ENCODE measurements at regions not wholly inside any gene's neighbourhood (a gene's known extent, or its start where the extent isn't known, plus 50 kb on each side); places are given as distances from the start of the nearest gene placed in this dataset.

DNA sequence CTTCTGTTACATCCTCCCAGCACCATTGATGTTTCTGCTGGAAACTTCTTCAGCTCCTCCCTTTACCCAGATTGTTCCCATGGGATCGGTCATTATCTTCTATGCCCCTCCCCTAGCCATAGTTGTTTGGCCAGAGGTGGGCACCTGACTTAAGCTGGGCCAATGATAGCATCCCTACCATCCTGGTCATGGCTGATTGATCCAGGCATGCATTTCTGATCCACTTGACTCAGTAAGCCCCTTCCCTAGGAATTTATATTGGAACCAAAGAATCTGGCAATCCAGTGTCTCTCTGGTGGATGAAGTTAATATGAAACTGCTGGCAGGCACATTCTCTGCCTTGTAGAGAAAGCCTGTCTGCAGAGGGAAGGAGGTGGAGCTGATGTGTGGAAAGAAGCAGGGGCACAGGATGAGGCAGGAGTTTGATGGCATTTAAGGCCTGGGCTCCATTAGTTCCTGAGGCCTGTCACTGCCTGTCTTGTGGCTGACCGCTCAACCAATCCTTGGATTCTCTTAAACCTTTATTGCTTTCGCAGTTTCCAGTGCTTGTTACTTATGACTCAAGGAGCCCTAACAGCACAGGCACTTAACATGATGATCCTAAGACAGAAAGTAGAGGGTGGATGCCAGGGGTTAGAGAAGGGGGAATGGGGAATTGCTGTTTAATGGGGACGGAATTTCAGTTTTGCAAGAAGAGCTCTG is 152.4 kb downstream of the ABCC12 start:
- Mint-ChIP-seq H3K9me3 (no peaks in the 10 kb centered on the region), H3K27ac (no peak overlapping the region), H3K27me3 (ENCODE audit: low read depth) (no peaks in the 10 kb centered on the region), H3K4me3 (no peak overlapping the region), H3K4me1 (ENCODE audit: low read depth) (no peaks in the 10 kb centered on the region), H3K36me3 (ENCODE audit: low read depth) (no peaks in the 10 kb centered on the region)

GRCh38 chr16:48001324-48001895 is 154.4 kb downstream of the ABCC12 start:
- Mint-ChIP-seq H3K4me1 (ENCODE audit: low read depth) (no peaks in the 10 kb centered on the region), H3K36me3 (ENCODE audit: low read depth) (no peaks in the 10 kb centered on the region), H3K27ac (no peak overlapping the region), H3K4me3 (no peak overlapping the region), H3K9me3 (no peaks in the 10 kb centered on the region), H3K27me3 (ENCODE audit: low read depth) (no peaks in the 10 kb centered on the region)

- H3K4me1 Mint-ChIP-seq (ENCODE audit: low read depth): no peaks in the 10 kb centered on the region
- H3K27me3 Mint-ChIP-seq (ENCODE audit: low read depth): no peaks in the 10 kb centered on the region
- no peaks in the 10 kb centered on the region for H3K36me3 Mint-ChIP-seq (ENCODE audit: low read depth)
- no peak overlapping the region for H3K4me3 Mint-ChIP-seq
- no peak overlapping the region for H3K27ac Mint-ChIP-seq
- H3K9me3 Mint-ChIP-seq: no peaks in the 10 kb centered on the region
Measured at GRCh38 chr16:48000622-48001021, 155.2 kb downstream of the ABCC12 start.

GRCh38 chr16:47999595-47999994 is 156.2 kb downstream of the ABCC12 start:
- no peaks in the 10 kb centered on the region for H3K4me1 Mint-ChIP-seq (ENCODE audit: low read depth)
- H3K36me3 Mint-ChIP-seq (ENCODE audit: low read depth): no peaks in the 10 kb centered on the region
- H3K4me3 Mint-ChIP-seq: no peak overlapping the region
- no peaks in the 10 kb centered on the region for H3K9me3 Mint-ChIP-seq
- no peak overlapping the region for H3K27ac Mint-ChIP-seq
- H3K27me3 Mint-ChIP-seq (ENCODE audit: low read depth): no peaks in the 10 kb centered on the region

- H3K27ac Mint-ChIP-seq: no peak overlapping the region
- H3K36me3 Mint-ChIP-seq (ENCODE audit: low read depth): no peaks in the 10 kb centered on the region
- H3K9me3 Mint-ChIP-seq: no peaks in the 10 kb centered on the region
- no peaks in the 10 kb centered on the region for H3K4me1 Mint-ChIP-seq (ENCODE audit: low read depth)
- H3K4me3 Mint-ChIP-seq: no peak overlapping the region
- H3K27me3 Mint-ChIP-seq (ENCODE audit: low read depth): no peaks in the 10 kb centered on the region
Measured at GRCh38 chr16:47995354-47995753, 160.4 kb downstream of the ABCC12 start.

DNA sequence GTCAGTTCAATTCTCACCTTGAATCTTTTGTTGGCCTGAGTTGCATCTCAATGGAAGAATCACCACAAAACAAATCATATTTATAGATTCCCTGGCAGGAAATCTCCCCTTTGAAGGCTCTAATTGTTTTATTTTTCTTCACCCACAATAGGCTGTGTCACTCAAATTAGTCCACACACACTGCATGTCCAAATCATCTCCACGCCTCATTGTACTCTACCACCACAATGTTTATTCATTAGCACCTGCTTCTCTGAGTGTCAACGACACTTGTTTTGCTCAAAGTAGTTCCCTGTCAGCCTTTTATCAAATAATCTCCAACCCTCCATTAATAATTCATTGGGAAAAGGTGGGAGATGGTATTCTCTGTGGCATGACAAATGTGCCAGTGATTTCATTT is 164.3 kb downstream of the ABCC12 start:
- no peaks in the 10 kb centered on the region for H3K4me1 Mint-ChIP-seq (ENCODE audit: low read depth)
- no peaks in the 10 kb centered on the region for H3K9me3 Mint-ChIP-seq
- H3K27ac Mint-ChIP-seq: no peak overlapping the region
- no peaks in the 10 kb centered on the region for H3K27me3 Mint-ChIP-seq (ENCODE audit: low read depth)
- H3K4me3 Mint-ChIP-seq: no peak overlapping the region
- no peaks in the 10 kb centered on the region for H3K36me3 Mint-ChIP-seq (ENCODE audit: low read depth)

- H3K4me3 Mint-ChIP-seq: no peak overlapping the region
- H3K27ac Mint-ChIP-seq: no peak overlapping the region
- no peaks in the 10 kb centered on the region for H3K4me1 Mint-ChIP-seq (ENCODE audit: low read depth)
- H3K36me3 Mint-ChIP-seq (ENCODE audit: low read depth): no peaks in the 10 kb centered on the region
- no peaks in the 10 kb centered on the region for H3K27me3 Mint-ChIP-seq (ENCODE audit: low read depth)
- H3K9me3 Mint-ChIP-seq: no peaks in the 10 kb centered on the region
Measured at GRCh38 chr16:47990676-47991075, 165.1 kb downstream of the ABCC12 start.

- no peaks in the 10 kb centered on the region for H3K4me1 Mint-ChIP-seq (ENCODE audit: low read depth)
- no peaks in the 10 kb centered on the region for H3K9me3 Mint-ChIP-seq
- no peaks in the 10 kb centered on the region for H3K27me3 Mint-ChIP-seq (ENCODE audit: low read depth)
- no peak overlapping the region for H3K4me3 Mint-ChIP-seq
- no peak overlapping the region for H3K27ac Mint-ChIP-seq
- H3K36me3 Mint-ChIP-seq (ENCODE audit: low read depth): no peaks in the 10 kb centered on the region
Measured at GRCh38 chr16:47987136-47987535, 168.7 kb downstream of the ABCC12 start.

GRCh38 chr16:47986031-47986430 is 169.8 kb downstream of the ABCC12 start:
- Mint-ChIP-seq H3K9me3 (no peaks in the 10 kb centered on the region), H3K4me3 (no peak overlapping the region), H3K27ac (no peak overlapping the region), H3K36me3 (ENCODE audit: low read depth) (no peaks in the 10 kb centered on the region), H3K4me1 (ENCODE audit: low read depth) (no peaks in the 10 kb centered on the region), H3K27me3 (ENCODE audit: low read depth) (no peaks in the 10 kb centered on the region)

DNA sequence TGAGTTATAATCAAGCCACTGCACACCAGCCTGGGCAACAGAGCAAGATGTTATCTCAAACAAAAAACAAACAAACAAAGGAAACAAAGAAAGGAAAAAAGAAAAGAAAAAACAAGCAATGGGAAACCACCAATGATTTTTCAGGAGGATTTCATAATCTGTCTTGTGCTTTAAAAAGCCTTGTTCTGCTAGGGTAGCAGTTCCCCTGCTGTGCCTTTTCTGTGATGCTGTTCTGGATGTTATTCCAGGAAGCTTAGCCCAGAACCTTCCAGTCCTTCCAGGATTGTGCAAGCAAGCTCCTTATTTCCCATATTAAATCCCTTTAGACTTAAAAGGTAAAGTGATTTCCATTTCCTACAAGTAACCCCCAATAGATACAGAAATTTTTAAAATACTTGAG is 171.1 kb downstream of the ABCC12 start:
- H3K9me3 Mint-ChIP-seq: no peaks in the 10 kb centered on the region
- H3K4me3 Mint-ChIP-seq: no peak overlapping the region
- no peaks in the 10 kb centered on the region for H3K36me3 Mint-ChIP-seq (ENCODE audit: low read depth)
- H3K27ac Mint-ChIP-seq: no peak overlapping the region
- no peaks in the 10 kb centered on the region for H3K27me3 Mint-ChIP-seq (ENCODE audit: low read depth)
- no peaks in the 10 kb centered on the region for H3K4me1 Mint-ChIP-seq (ENCODE audit: low read depth)

DNA sequence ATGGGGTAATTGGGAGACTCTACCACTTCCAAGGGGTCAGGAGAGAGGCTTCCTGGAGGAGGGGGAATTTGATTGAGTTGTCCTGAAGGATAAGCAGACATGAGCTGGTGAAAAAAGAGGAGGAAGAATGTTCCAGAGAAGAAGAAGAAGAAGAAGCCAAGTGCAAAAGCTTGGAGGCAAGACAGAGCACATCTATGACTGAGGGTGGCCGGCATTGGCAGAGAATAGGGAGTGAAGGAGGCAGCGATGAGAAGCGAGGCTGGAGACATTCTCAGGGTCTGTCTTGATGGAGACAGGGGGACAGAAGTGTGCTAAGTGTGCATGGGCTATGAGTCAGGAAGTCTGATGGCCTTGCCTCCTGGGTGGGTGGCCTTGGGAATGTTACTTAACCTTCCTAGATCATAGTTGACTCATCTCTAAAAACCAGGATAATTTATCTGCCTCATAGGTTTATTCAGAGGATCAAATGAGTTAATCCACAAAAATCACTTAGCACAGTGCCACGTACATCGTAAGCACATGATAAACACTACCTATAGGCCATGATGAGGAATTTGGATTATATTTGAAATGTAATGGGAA is 171.7 kb downstream of the ABCC12 start:
- Mint-ChIP-seq H3K27me3 (ENCODE audit: low read depth) (no peaks in the 10 kb centered on the region), H3K27ac (no peak overlapping the region), H3K9me3 (no peaks in the 10 kb centered on the region), H3K36me3 (ENCODE audit: low read depth) (no peaks in the 10 kb centered on the region), H3K4me3 (no peak overlapping the region), H3K4me1 (ENCODE audit: low read depth) (no peaks in the 10 kb centered on the region)

DNA sequence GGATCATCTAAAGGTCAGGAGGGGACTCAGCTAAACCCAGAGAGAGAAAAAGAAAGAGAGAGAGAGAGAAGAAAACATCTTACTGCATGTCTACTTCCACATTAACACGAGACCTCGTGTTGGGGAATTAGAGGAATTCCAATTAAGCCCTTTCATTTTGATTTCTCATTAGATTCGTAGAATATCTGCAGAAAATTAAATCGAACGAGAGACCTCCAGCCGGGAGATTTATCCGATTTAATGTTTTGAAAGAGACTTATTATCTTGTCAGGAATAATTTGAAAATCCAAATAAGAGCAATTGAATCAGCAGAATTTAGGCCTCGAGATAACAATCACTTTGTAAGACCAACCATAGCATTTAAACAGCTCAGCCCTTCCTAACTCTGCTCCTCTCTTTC is 175.6 kb downstream of the ABCC12 start:
- Mint-ChIP-seq H3K4me1 (ENCODE audit: low read depth) (no peaks in the 10 kb centered on the region), H3K9me3 (no peaks in the 10 kb centered on the region), H3K4me3 (no peak overlapping the region), H3K36me3 (ENCODE audit: low read depth) (no peaks in the 10 kb centered on the region), H3K27ac (no peak overlapping the region), H3K27me3 (ENCODE audit: low read depth) (no peaks in the 10 kb centered on the region)

DNA sequence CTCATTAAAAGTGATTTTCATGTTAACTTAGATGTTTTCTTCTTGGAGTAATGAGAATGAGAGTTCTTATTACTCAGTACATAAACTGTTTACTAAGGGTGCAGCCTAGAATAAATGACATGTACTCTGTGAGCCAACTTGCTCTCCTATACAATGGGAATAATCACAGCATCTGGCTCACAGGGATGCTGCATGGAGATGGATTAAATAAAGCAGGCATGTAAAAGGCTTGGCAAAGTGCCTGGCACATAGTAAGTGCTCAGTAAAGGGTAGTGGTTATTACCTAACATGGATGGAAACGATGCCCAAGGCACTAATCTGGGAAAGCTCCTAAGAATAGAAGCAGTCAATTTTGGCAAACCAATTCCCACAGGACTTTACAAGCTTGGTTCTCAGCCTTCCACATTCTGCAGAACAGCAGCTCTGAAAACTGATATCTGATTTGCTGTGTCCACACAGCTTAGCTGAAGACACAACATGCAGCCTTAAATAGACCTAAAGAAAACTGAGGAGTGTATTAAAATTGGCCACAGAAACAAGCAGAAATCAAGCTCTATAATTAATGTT is 176.1 kb downstream of the ABCC12 start:
- Mint-ChIP-seq H3K4me1 (ENCODE audit: low read depth) (no peaks in the 10 kb centered on the region), H3K27ac (no peak overlapping the region), H3K36me3 (ENCODE audit: low read depth) (no peaks in the 10 kb centered on the region), H3K9me3 (no peaks in the 10 kb centered on the region), H3K27me3 (ENCODE audit: low read depth) (no peaks in the 10 kb centered on the region), H3K4me3 (no peak overlapping the region)

- Mint-ChIP-seq H3K4me1 (ENCODE audit: low read depth) (no peaks in the 10 kb centered on the region), H3K36me3 (ENCODE audit: low read depth) (no peaks in the 10 kb centered on the region), H3K27me3 (ENCODE audit: low read depth) (no peaks in the 10 kb centered on the region), H3K9me3 (no peaks in the 10 kb centered on the region), H3K27ac (no peak overlapping the region), H3K4me3 (no peak overlapping the region)
Measured at GRCh38 chr16:47979164-47979520, 176.7 kb downstream of the ABCC12 start.

- Mint-ChIP-seq H3K9me3 (no peaks in the 10 kb centered on the region), H3K36me3 (ENCODE audit: low read depth) (no peaks in the 10 kb centered on the region), H3K4me3 (no peak overlapping the region), H3K4me1 (ENCODE audit: low read depth) (no peaks in the 10 kb centered on the region), H3K27ac (no peak overlapping the region), H3K27me3 (ENCODE audit: low read depth) (no peaks in the 10 kb centered on the region)
Measured at GRCh38 chr16:47978491-47979163, 177.2 kb downstream of the ABCC12 start.
